Suprapubic skin (tissue), 4 donors: ENCODE measurements at regions not wholly inside any gene's neighbourhood (a gene's known extent, or its start where the extent isn't known, plus 50 kb on each side); places are given as distances from the start of the nearest gene placed in this dataset.

Experiments
- EP300 ChIP-seq: sonication (generic); formaldehyde crosslinking; IDR thresholded peaks from one replicate; pipeline ENCODE4 v1.6.1; 2017; ENCODE audit warnings: antibody characterized with exemption
- POLR2A ChIP-seq, 2 donors: fragments of 450-650 bp; IDR thresholded peaks; one replicate each; pipeline ENCODE4 v1.6.1; 2017; ENCODE audit warnings: antibody characterized with exemption in 2 of 2, mild to moderate bottlenecking in 2 of 2, moderate library complexity in 2 of 2
- POLR2AphosphoS5 ChIP-seq, 3 donors: sonication (generic); formaldehyde crosslinking; IDR thresholded peaks; one replicate each; pipeline ENCODE4 v1.6.1; 2017; ENCODE audit warnings: antibody characterized with exemption in 3 of 3
- TF ChIP-seq, protein P1 (sequence below), 2 donors: fragments of 200-600 bp in 1 of 2; fragments of 450-650 bp in 1 of 2; sonication (generic) in 1 of 2; IDR thresholded peaks; one replicate each; pipeline ENCODE4 v1.5.1; 2016 to 2019; ENCODE audit warnings: antibody characterized with exemption in 2 of 2, mild to moderate bottlenecking in 1 of 2, moderate library complexity in 1 of 2

DNA sequence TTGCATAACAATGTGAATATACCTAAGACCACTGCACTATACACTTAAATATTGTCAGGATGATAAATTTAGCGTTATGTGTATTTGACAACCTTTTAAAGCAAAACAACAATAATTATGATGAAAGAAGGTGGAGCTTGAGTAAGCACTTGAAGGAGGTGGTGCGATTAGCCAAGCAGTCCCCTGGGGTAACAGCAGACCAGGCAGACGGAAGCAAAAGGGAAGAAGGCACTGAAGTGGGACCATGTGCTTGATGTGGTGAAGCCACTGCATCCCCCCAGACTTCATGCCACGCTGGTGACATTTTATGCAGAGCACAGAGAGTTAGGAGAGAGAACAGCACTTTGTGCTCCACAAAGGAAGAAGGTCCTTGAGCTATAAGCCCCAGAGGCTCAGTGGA lies 58.3 kb upstream of the ZNF507 start:
- TF ChIP-seq, protein P1, sequence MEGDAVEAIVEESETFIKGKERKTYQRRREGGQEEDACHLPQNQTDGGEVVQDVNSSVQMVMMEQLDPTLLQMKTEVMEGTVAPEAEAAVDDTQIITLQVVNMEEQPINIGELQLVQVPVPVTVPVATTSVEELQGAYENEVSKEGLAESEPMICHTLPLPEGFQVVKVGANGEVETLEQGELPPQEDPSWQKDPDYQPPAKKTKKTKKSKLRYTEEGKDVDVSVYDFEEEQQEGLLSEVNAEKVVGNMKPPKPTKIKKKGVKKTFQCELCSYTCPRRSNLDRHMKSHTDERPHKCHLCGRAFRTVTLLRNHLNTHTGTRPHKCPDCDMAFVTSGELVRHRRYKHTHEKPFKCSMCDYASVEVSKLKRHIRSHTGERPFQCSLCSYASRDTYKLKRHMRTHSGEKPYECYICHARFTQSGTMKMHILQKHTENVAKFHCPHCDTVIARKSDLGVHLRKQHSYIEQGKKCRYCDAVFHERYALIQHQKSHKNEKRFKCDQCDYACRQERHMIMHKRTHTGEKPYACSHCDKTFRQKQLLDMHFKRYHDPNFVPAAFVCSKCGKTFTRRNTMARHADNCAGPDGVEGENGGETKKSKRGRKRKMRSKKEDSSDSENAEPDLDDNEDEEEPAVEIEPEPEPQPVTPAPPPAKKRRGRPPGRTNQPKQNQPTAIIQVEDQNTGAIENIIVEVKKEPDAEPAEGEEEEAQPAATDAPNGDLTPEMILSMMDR (IDR thresholded peaks at IDR 0.05) = no peak
- no peak for TF ChIP-seq EP300
- TF ChIP-seq POLR2A (IDR thresholded peaks at IDR 0.05) = no peak
- TF ChIP-seq POLR2AphosphoS5 (IDR thresholded peaks at IDR 0.05) = no peak
